ENCODE measurements at regions not wholly inside any gene's neighbourhood (a gene's known extent, or its start where the extent isn't known, plus 50 kb on each side); places are given as distances from the start of the nearest gene placed in this dataset.

GRCh38 chr2:204280262-204280668, 265.0 kb upstream of the PARD3B start:
- no peaks in the 10 kb centered on the region for H3K36me3 ChIP-seq (ENCODE audit: insufficient read depth)
- no peaks in the 10 kb centered on the region for H3K4me1 ChIP-seq (ENCODE audit: insufficient read depth)
- H3K4me3 ChIP-seq (ENCODE audit: low read depth, low read length), result no peak overlapping the region
- no peak overlapping the region for H3K27ac ChIP-seq (ENCODE audit: low read depth)
- no peak for DNase-seq (ENCODE audit: extremely low spot score)

- Histone ChIP-seq H3K4me1 (ENCODE audit: insufficient read depth) (no peaks in the 10 kb centered on the region), H3K36me3 (ENCODE audit: insufficient read depth) (no peaks in the 10 kb centered on the region), H3K4me3 (ENCODE audit: low read depth, low read length) (no peak overlapping the region), H3K27ac (ENCODE audit: low read depth) (no peak overlapping the region)
- DNase-seq (ENCODE audit: extremely low spot score), result no peak
- 90% methylated on average over 3 of the region's 3 CpGs for WGBS
These were observed 263.2 kb upstream of the PARD3B start for GRCh38 chr2:204282081-204282480.

- Histone ChIP-seq H3K4me1 (ENCODE audit: insufficient read depth) (no peaks in the 10 kb centered on the region), H3K36me3 (ENCODE audit: insufficient read depth) (no peaks in the 10 kb centered on the region), H3K4me3 (ENCODE audit: low read depth, low read length) (no peak overlapping the region), H3K27ac (ENCODE audit: low read depth) (no peak overlapping the region)
- no peak for DNase-seq (ENCODE audit: extremely low spot score)
- 71% methylated on average over 4 of the region's 4 CpGs for WGBS
These were observed 262.8 kb upstream of the PARD3B start for GRCh38 chr2:204282525-204282924.

DNA sequence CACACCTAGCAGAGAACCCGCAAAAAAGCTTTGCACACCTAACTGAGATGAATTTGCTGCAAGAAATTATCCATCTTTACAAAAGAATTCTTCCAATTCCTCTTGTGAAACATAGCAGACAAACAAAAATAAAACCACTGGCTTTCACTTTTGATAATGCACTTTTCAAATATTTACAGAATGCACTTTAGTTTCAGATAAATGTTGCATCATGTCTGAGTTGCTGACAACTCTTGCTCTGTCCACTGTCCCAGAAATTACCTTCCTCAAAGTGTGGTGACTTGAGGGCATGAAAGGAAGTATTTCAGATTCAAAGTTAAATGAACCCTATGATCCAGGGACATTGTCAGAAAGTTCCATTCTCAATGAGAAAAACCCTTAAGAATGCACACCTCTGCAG, 256.2 kb upstream of the PARD3B start:
- 95% methylated on average over 1 of the region's 1 CpG for WGBS
- no peaks in the 10 kb centered on the region for H3K36me3 ChIP-seq (ENCODE audit: insufficient read depth)
- no peaks in the 10 kb centered on the region for H3K4me1 ChIP-seq (ENCODE audit: insufficient read depth)
- H3K27ac ChIP-seq (ENCODE audit: low read depth), result no peak overlapping the region
- DNase-seq (ENCODE audit: extremely low spot score), result no peak
- no peak overlapping the region for H3K4me3 ChIP-seq (ENCODE audit: low read depth, low read length)

- DNase-seq (ENCODE audit: extremely low spot score), result no peak
- Histone ChIP-seq H3K4me3 (ENCODE audit: low read depth, low read length) (no peak overlapping the region), H3K36me3 (ENCODE audit: insufficient read depth) (no peaks in the 10 kb centered on the region), H3K27ac (ENCODE audit: low read depth) (no peak overlapping the region), H3K4me1 (ENCODE audit: insufficient read depth) (no peaks in the 10 kb centered on the region)
- 90% methylated on average over 4 of the region's 4 CpGs for WGBS
These were observed 252.8 kb upstream of the PARD3B start for GRCh38 chr2:204292439-204292838.

DNA sequence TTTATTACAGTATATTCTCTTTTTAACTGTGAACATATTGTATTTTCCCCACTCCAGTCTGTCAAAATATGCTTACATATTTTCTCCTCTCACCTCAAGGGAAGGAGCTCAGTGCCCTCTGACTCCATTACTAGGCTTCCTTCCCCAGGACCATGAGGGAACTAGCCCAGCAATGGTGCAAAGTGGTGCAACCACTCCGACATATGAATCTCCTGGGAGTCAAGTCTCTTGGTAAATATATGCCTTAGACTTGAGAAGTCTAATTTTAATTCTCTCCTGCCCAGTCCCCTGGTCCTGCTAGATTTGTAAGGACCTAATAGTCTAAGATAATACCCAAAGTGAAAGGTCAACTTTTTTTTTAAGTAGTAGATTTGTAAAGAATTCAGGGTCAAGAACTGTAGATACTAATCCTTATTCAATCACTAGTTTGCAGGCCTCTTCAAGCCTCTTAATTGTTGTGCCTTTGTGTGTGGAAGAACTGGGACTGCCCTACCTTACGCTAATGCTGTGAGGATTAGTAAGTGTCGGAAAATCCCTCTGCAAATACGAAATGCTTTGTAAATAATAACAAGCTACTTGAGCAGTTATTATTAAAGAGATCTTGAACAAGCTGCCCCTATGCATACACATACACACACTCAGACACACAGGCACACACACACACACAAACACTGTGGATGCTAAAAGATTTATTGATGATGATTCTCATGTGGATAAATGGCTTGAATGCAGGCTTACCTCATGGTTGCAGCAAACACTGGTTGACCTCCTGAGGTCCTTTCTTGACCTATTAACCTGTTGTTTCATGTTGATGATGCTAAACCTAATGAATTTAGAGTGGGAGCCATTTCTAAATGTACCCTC, 251.2 kb upstream of the PARD3B start:
- Histone ChIP-seq H3K27ac (ENCODE audit: low read depth) (no peak overlapping the region), H3K36me3 (ENCODE audit: insufficient read depth) (no peaks in the 10 kb centered on the region), H3K4me3 (ENCODE audit: low read depth, low read length) (no peak overlapping the region), H3K4me1 (ENCODE audit: insufficient read depth) (no peaks in the 10 kb centered on the region)
- WGBS, result 95% methylated on average over 4 of the region's 4 CpGs
- no peak for DNase-seq (ENCODE audit: extremely low spot score)

DNA sequence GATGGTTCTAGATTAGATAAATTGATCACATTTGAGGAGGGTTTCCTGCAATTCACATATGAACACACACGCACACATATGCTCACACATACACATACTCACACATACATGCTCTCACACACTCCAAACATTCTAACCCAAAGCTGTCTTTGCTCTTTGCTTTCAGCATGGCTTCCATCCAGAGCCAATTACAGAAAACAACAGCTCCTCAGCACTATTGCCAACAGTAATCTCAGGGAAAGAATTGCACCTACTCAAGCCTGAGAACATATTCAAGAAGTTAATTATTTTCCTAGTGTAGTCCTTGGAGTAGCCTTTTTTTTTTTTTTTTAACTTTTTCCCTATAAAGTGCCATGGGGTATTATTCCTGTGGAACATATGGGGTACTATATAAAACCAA, 246.9 kb upstream of the PARD3B start:
- no peak overlapping the region for H3K27ac ChIP-seq (ENCODE audit: low read depth)
- no peak overlapping the region for H3K4me3 ChIP-seq (ENCODE audit: low read depth, low read length)
- no peak for DNase-seq (ENCODE audit: extremely low spot score)
- H3K36me3 ChIP-seq (ENCODE audit: insufficient read depth), result no peaks in the 10 kb centered on the region
- whole genome bisulfite sequencing, result 95% methylated on average over 1 of the region's 1 CpG
- H3K4me1 ChIP-seq (ENCODE audit: insufficient read depth), result no peaks in the 10 kb centered on the region

DNA sequence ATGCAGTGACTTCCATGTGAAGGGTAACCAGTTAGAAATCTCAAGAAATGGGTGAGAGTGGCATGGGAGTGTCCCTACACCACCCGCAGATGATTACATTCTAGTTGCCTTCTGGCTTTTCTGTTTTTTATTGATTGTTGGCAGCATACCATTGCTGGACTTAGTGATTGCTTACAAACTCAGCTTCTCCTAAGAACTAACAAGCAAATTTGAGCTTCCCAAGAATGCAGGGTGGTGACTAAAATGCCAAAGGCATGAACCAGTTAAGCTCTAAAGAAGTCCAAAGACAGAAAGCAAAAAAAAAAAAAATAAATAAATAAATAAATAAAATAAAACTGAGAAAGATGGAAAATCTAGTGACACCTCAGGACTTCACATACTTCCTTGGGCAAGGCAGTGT, 245.5 kb upstream of the PARD3B start:
- Histone ChIP-seq H3K4me1 (ENCODE audit: insufficient read depth) (no peaks in the 10 kb centered on the region), H3K4me3 (ENCODE audit: low read depth, low read length) (no peak overlapping the region), H3K36me3 (ENCODE audit: insufficient read depth) (no peaks in the 10 kb centered on the region), H3K27ac (ENCODE audit: low read depth) (no peak overlapping the region)
- no peak for DNase-seq (ENCODE audit: extremely low spot score)
- 94% methylated on average over 1 of the region's 1 CpG for WGBS

DNA sequence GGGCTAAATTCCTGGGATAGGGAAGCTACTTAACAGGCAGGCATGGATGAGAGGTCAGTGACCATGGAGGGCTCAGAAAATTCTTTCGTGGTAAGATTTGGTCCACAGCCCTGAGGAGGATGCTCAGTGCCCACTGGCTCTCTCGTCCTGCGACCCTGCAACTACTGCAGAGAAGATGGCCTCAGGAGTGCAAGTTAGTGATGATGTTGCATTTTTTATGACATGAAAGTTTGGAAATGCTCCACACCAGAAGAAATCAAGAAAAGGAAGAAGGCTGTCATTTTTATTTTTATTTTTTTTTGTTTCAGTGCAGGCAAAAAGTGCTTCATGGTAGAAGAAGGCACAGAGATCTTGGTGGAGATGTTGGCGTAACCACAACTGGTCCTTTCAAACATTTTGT, 238.6 kb upstream of the PARD3B start:
- no peak for DNase-seq (ENCODE audit: extremely low spot score)
- no peak overlapping the region for H3K4me3 ChIP-seq (ENCODE audit: low read depth, low read length)
- H3K36me3 ChIP-seq (ENCODE audit: insufficient read depth), result no peaks in the 10 kb centered on the region
- 93% methylated on average over 4 of the region's 4 CpGs for WGBS
- H3K27ac ChIP-seq (ENCODE audit: low read depth), result no peak overlapping the region
- no peaks in the 10 kb centered on the region for H3K4me1 ChIP-seq (ENCODE audit: insufficient read depth)

DNA sequence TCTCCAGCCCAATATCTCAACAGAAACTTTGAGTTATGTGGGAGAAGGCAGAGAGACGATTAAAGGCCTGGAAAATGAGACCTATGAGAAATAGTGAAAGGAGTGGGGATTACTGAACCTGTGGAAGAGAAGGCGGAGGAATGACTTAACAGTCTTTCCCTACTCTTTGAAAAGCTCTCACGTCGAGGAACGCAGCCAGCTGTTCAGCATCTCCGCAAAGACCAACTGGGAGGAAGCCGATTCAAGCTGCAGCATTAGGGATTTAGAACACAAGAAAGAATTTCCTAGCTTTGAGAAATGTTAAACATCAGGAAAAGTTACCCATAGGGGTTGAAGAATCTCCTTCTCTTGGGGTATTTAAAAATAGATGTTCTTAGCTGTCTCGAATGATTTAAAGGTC, 233.2 kb upstream of the PARD3B start:
- no peak overlapping the region for H3K4me3 ChIP-seq (ENCODE audit: low read depth, low read length)
- no peaks in the 10 kb centered on the region for H3K4me1 ChIP-seq (ENCODE audit: insufficient read depth)
- no peak for DNase-seq (ENCODE audit: extremely low spot score)
- WGBS, result 53% methylated on average over 8 of the region's 8 CpGs
- no peak overlapping the region for H3K27ac ChIP-seq (ENCODE audit: low read depth)
- H3K36me3 ChIP-seq (ENCODE audit: insufficient read depth), result no peaks in the 10 kb centered on the region

GRCh38 chr2:204313256-204313655, 232.0 kb upstream of the PARD3B start:
- Histone ChIP-seq H3K36me3 (ENCODE audit: insufficient read depth) (no peaks in the 10 kb centered on the region), H3K4me3 (ENCODE audit: low read depth, low read length) (no peak overlapping the region), H3K4me1 (ENCODE audit: insufficient read depth) (no peaks in the 10 kb centered on the region), H3K27ac (ENCODE audit: low read depth) (no peak overlapping the region)
- WGBS, result 95% methylated on average over 1 of the region's 1 CpG
- no peak for DNase-seq (ENCODE audit: extremely low spot score)

- WGBS, result 56% methylated on average over 13 of the region's 13 CpGs
- no peaks in the 10 kb centered on the region for H3K36me3 ChIP-seq (ENCODE audit: insufficient read depth)
- H3K4me1 ChIP-seq (ENCODE audit: insufficient read depth), result no peaks in the 10 kb centered on the region
- H3K4me3 ChIP-seq (ENCODE audit: low read depth, low read length), result no peak overlapping the region
- no peak overlapping the region for H3K27ac ChIP-seq (ENCODE audit: low read depth)
- no peak for DNase-seq (ENCODE audit: extremely low spot score)
These were observed 230.0 kb upstream of the PARD3B start for GRCh38 chr2:204315236-204315662.

GRCh38 chr2:204317640-204318039, 227.6 kb upstream of the PARD3B start:
- DNase-seq (ENCODE audit: extremely low spot score), result no peak
- Histone ChIP-seq H3K4me1 (ENCODE audit: insufficient read depth) (no peaks in the 10 kb centered on the region), H3K4me3 (ENCODE audit: low read depth, low read length) (no peak overlapping the region), H3K36me3 (ENCODE audit: insufficient read depth) (no peaks in the 10 kb centered on the region), H3K27ac (ENCODE audit: low read depth) (no peak overlapping the region)
- 94% methylated on average over 5 of the region's 5 CpGs for WGBS

DNA sequence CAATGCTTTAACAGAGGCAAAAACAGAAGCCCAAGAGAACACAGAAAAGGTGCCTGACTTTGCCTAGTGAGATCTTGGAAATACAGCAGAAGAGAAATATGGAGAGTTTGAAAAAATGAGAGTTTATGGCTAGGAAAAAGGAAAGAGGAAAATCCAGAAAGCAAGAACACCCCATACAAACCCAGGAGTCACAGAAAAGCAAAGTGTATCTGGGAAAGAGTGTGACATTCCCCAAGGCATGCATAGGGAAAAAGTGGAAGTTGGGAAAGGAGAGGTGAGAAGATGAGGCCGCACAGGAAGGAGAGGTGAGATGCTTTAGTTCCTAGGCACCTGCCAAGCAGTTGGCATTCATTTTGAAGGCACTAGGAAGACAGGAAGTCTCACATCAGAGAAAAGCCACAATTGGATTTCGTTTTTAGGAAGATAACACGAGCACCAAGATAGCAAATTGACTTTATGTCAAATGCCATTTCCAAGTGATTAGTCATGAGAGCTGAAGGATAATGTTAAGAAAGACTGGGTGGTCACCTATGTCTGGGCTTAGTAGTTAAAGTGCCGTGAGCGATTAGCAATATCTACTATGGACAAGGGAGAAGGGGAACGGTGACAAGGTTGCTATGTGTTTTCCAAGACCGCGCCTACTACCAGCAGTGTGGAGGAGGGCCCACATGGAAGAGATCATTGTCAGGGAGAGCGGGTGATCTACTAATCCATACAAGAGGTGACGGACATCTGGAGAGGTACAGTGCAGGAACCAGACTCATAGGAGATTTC, 224.1 kb upstream of the PARD3B start:
- 88% methylated on average over 10 of the region's 10 CpGs for WGBS
- no peak for DNase-seq (ENCODE audit: extremely low spot score)
- no peak overlapping the region for H3K27ac ChIP-seq (ENCODE audit: low read depth)

More for the DNA sequence above, 224.1 kb upstream of the PARD3B start:
- no peaks in the 10 kb centered on the region for H3K36me3 ChIP-seq (ENCODE audit: insufficient read depth)
- no peak overlapping the region for H3K4me3 ChIP-seq (ENCODE audit: low read depth, low read length)
- H3K4me1 ChIP-seq (ENCODE audit: insufficient read depth), result no peaks in the 10 kb centered on the region
